Loucy (cell line): ENCODE measurements at regions not wholly inside any gene's neighbourhood (a gene's known extent, or its start where the extent isn't known, plus 50 kb on each side); places are given as distances from the start of the nearest gene placed in this dataset.

Source experiments
- H2AFZ ChIP-seq: fragments of 200-600 bp; sonication (generic); 2 replicates; pipeline ENCODE4 v1.6.0; 2016; ENCODE audit warnings: antibody characterized with exemption, mild to moderate bottlenecking, low read length, moderate library complexity
- H3F3A ChIP-seq: fragments of 200-600 bp; 2 replicates; pipeline ENCODE4 v1.6.0; 2016; ENCODE audit warnings: antibody characterized with exemption, low read depth, mild to moderate bottlenecking
- H3K27me3 ChIP-seq: fragments of 200-600 bp; sonication (generic); 2 replicates; pipeline ENCODE4 v1.6.1; 2014; ENCODE audit warnings: low read length, mild to moderate bottlenecking; ENCODE audit not compliant: insufficient read depth, poor library complexity, severe bottlenecking
- H3K36me3 ChIP-seq: fragments of 200-600 bp; sonication (generic); 2 replicates; pipeline ENCODE4 v1.6.1; 2016; ENCODE audit warnings: low read length; ENCODE audit not compliant: insufficient read depth
- H3K4me1 ChIP-seq: fragments of 200-600 bp; sonication (generic); 2 replicates; pipeline ENCODE4 v1.5.1; 2014; ENCODE audit warnings: low read length, mild to moderate bottlenecking; ENCODE audit not compliant: insufficient read depth, poor library complexity, severe bottlenecking
- H3K4me2 ChIP-seq: fragments of 200-600 bp; sonication (generic); 2 replicates; pipeline ENCODE4 v1.6.0; 2014; ENCODE audit warnings: antibody characterized with exemption, low read length, low read depth, mild to moderate bottlenecking; ENCODE audit not compliant: poor library complexity, severe bottlenecking
- H3K4me3 ChIP-seq: fragments of 200-600 bp; sonication (generic); 2 replicates; pipeline ENCODE4 v1.5.1; 2014; ENCODE audit warnings: low read length, mild to moderate bottlenecking, mixed read lengths; ENCODE audit not compliant: poor library complexity, severe bottlenecking
- H3K79me2 ChIP-seq: fragments of 200-600 bp; sonication (generic); 2 replicates; pipeline ENCODE4 v1.6.1; 2014; ENCODE audit warnings: low read length; ENCODE audit not compliant: insufficient read depth
- H3K9ac ChIP-seq: fragments of 200-600 bp; sonication (generic); 2 replicates; pipeline ENCODE4 v1.6.0; 2014; ENCODE audit warnings: mild to moderate bottlenecking, low read depth, low read length, moderate library complexity; ENCODE audit not compliant: poor library complexity, severe bottlenecking
- H3K9me2 ChIP-seq: fragments of 200-600 bp; sonication (generic); replicated peaks from 2 replicates; pipeline ENCODE4 v1.6.1; 2016; ENCODE audit warnings: low read depth, low read length, mixed read lengths
- H3K9me3 ChIP-seq: fragments of 200-600 bp; sonication (generic); 2 replicates; pipeline ENCODE4 v1.6.1; 2014; ENCODE audit warnings: mild to moderate bottlenecking, antibody characterized with exemption, low read length, low read depth; ENCODE audit not compliant: insufficient read depth
- H4K20me1 ChIP-seq: fragments of 200-600 bp; sonication (generic); 2 replicates; pipeline ENCODE4 v1.6.0; 2014; ENCODE audit warnings: antibody characterized with exemption, low read length, mild to moderate bottlenecking; ENCODE audit not compliant: insufficient read depth, poor library complexity, severe bottlenecking
- CTCF ChIP-seq: fragments of 200-600 bp; sonication (generic); conservative IDR thresholded peaks from 2 replicates; pipeline ENCODE4 v1.5.1; 2014; ENCODE audit warnings: mild to moderate bottlenecking, antibody characterized with exemption, low read length
- EZH2phosphoT487 ChIP-seq: fragments of 200-600 bp; IDR thresholded peaks from 2 replicates; pipeline ENCODE4 v1.6.1; 2018; ENCODE audit warnings: antibody characterized with exemption, mild to moderate bottlenecking, moderate library complexity, borderline replicate concordance

GRCh38 chrX:39599339-39599738 lies 498.4 kb downstream of the BCOR start:
- H3K27me3 ChIP-seq, result no peaks in the 10 kb centered on the region
- H3K4me3 ChIP-seq, result no peak overlapping the region
- no peaks in the 10 kb centered on the region for H3K36me3 ChIP-seq
- H3K9me3 ChIP-seq, result no peaks in the 10 kb centered on the region
- no peak overlapping the region for H2AFZ ChIP-seq
- H3F3A ChIP-seq, result no peaks in the 10 kb centered on the region
- H3K4me1 ChIP-seq, result no peaks in the 10 kb centered on the region
- no peak overlapping the region for H3K9ac ChIP-seq
- no peaks in the 10 kb centered on the region for H3K9me2 ChIP-seq
- TF ChIP-seq EZH2phosphoT487, result no peak
- no peak for TF ChIP-seq CTCF
- no peak overlapping the region for H3K4me2 ChIP-seq
- H4K20me1 ChIP-seq, result no peaks in the 10 kb centered on the region
- H3K79me2 ChIP-seq, result no peaks in the 10 kb centered on the region

- H3K9me3 ChIP-seq, result no peaks in the 10 kb centered on the region
- H2AFZ ChIP-seq, result no peak overlapping the region
- no peak for TF ChIP-seq CTCF
- no peak for TF ChIP-seq EZH2phosphoT487
- no peaks in the 10 kb centered on the region for H4K20me1 ChIP-seq
- no peaks in the 10 kb centered on the region for H3K27me3 ChIP-seq
- H3K4me2 ChIP-seq, result no peak overlapping the region
- no peak overlapping the region for H3K4me3 ChIP-seq
- no peaks in the 10 kb centered on the region for H3K79me2 ChIP-seq
- H3F3A ChIP-seq, result no peaks in the 10 kb centered on the region
- H3K9me2 ChIP-seq, result no peaks in the 10 kb centered on the region
- no peak overlapping the region for H3K9ac ChIP-seq
- no peaks in the 10 kb centered on the region for H3K4me1 ChIP-seq
- H3K36me3 ChIP-seq, result no peaks in the 10 kb centered on the region
Measured at GRCh38 chrX:39600222-39600621, 497.5 kb downstream of the BCOR start.

GRCh38 chrX:39601231-39602177 lies 496.3 kb downstream of the BCOR start:
- Histone ChIP-seq H3K4me2 (no peak overlapping the region), H3K4me3 (no peak overlapping the region), H3K9ac (no peak overlapping the region), H3K9me3 (no peaks in the 10 kb centered on the region), H4K20me1 (no peaks in the 10 kb centered on the region), H3K9me2 (no peaks in the 10 kb centered on the region), H3F3A (no peaks in the 10 kb centered on the region), H3K36me3 (no peaks in the 10 kb centered on the region), H3K4me1 (no peaks in the 10 kb centered on the region), H3K79me2 (no peaks in the 10 kb centered on the region), H2AFZ (no peak overlapping the region), H3K27me3 (no peaks in the 10 kb centered on the region)
- no peak for TF ChIP-seq EZH2phosphoT487
- TF ChIP-seq CTCF, result no peak
